Spleen (tissue), 11 donors: ENCODE measurements at regions not wholly inside any gene's neighbourhood (a gene's known extent, or its start where the extent isn't known, plus 50 kb on each side); places are given as distances from the start of the nearest gene placed in this dataset.

Source experiments
- DNase-seq: peaks from one replicate; pipeline ENCODE4 v3.0.0-alpha.2; 2020
- H3K27ac ChIP-seq, 8 donors: fragments of 200-600 bp; sonication (generic) in 7 of 8; 1 replicate in 4 of 8; 2 replicates in 4 of 8; pipeline versions ENCODE4 v1.5.0 to v1.8.0; 2016 to 2021; ENCODE audit warnings: inconsistent platforms in 4 of 8, mild to moderate bottlenecking in 4 of 8, moderate library complexity in 1 of 8
- H3K27me3 ChIP-seq, 7 donors: fragments of 200-600 bp; sonication (generic) in 6 of 7; replicated peaks in 1 of 7; 1 replicate in 4 of 7; 2 replicates in 3 of 7; pipeline versions ENCODE4 v1.5.0 to v1.8.0; 2016 to 2021; ENCODE audit warnings: inconsistent platforms in 3 of 7, mild to moderate bottlenecking in 1 of 7
- H3K36me3 ChIP-seq, 6 donors: fragments of 200-600 bp; sonication (generic) in 5 of 6; 1 replicate in 4 of 6; 2 replicates in 2 of 6; pipeline versions ENCODE4 v1.5.0 to v1.8.0; 2016 to 2021; ENCODE audit warnings: inconsistent platforms in 2 of 6
- H3K4me1 ChIP-seq, 6 donors: fragments of 200-600 bp; sonication (generic) in 5 of 6; 1 replicate in 3 of 6; 2 replicates in 3 of 6; pipeline versions ENCODE4 v1.5.0 to v1.8.0; 2016 to 2021; ENCODE audit warnings: inconsistent platforms in 3 of 6
- H3K4me3 ChIP-seq, 8 donors: fragments of 200-600 bp; sonication (generic) in 7 of 8; 1 replicate in 4 of 8; 2 replicates in 4 of 8; pipeline versions ENCODE4 v1.5.0 to v1.8.0; 2016 to 2021; ENCODE audit warnings: inconsistent platforms in 4 of 8, mild to moderate bottlenecking in 4 of 8, moderate library complexity in 2 of 8
- H3K9me3 ChIP-seq, 8 donors: fragments of 200-600 bp; sonication (generic) in 7 of 8; 1 replicate in 4 of 8; 2 replicates in 4 of 8; pipeline versions ENCODE4 v1.5.0 to v1.8.0; 2016 to 2021; ENCODE audit warnings: inconsistent platforms in 4 of 8
- POLR2A ChIP-seq, 3 donors: fragments of 450-650 bp; IDR thresholded peaks; one replicate each; pipeline ENCODE4 v1.5.1; 2017; ENCODE audit warnings: antibody characterized with exemption in 3 of 3, mild to moderate bottlenecking in 1 of 3
- POLR2AphosphoS5 ChIP-seq, 3 donors: sonication (generic); formaldehyde crosslinking; IDR thresholded peaks; one replicate each; pipeline ENCODE4 v1.5.1; 2017; ENCODE audit warnings: antibody characterized with exemption in 3 of 3
- WGBS, 5 donors: extraction: QIAGEN DNeasy Blood & Tissue Kit in 3 of 5; methylation state at CpG; one replicate each; pipeline versions ENCODE4 v1.1.5 to v1.1.7; 2013 to 2018; 5-methylcytosine and 5-hydroxymethylcytosine counted together
- intact Hi-C: fragments of 100-400 bp; cut with DNase I; formaldehyde crosslinking; loops from one replicate; pipeline ENCODE4 v1.15.0; 2023; ENCODE audit warnings: low total_unique reads
- TF ChIP-seq, protein P1 (sequence below), 11 experiments: fragments of 200-600 bp in 7 of 11; fragments of 450-650 bp in 4 of 11; sonication (generic) in 4 of 11; IDR thresholded peaks in 8 of 11; conservative IDR thresholded peaks in 3 of 11; 1 replicate in 7 of 11; 2 replicates in 4 of 11; pipeline versions ENCODE4 v1.4.0 to v1.8.0; 2016 to 2021; ENCODE audit warnings: antibody characterized with exemption in 11 of 11, inconsistent platforms in 4 of 11, mild to moderate bottlenecking in 1 of 11
- donor health status: healthy with polysubstance abuse.
- donor health status: DM: no; HTN: no; CAD: no; lungs with moderate emphysema.
- donor health status: DM: no; HTN: no; CAD: no.
- donor health status: Bipolar disorder and iron deficiency.
- donor health status: healthy.
- donor health status: DM: no; HTN: no; CAD: no.
- donor health status: DM: yes; HTN: yes; CAD: no.

DNA sequence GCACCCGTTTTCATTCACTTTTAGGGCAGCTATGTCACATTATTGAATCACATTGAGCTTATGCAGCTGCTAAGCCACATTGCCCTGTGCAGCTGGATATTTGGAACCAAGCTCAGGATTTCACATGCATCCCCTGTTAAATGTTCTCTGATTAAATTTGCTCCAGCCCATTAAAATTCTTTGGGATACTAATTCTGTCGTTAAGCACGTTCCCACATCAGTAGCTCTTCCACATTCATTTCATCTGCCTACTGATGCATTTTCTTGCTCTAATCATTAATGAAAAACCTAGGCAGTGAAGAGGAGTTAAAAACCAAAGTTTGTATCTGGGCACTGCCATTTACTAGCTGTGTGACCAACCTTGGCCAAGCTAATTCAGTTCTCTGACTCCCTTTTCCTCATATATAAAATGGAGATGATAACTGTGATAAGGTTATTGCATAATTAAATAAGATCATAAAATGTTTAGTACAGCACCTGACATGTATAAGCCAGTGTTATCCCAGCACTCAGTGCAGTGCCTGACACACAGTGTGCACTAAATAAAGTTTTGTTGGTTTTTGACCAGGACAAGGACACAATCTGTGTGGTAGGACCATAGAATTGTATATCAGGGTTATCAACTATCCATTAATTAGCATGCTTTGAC is 222.2 kb upstream of the ATP11B start:
- no peak overlapping the region for H3K27ac ChIP-seq
- H3K9me3 ChIP-seq = peaks cover 0 to 24% (median 16%) of the 10 kb centered on the region in 8 donors
- no peak overlapping the region for H3K4me3 ChIP-seq
- DNase-seq = no peak
- TF ChIP-seq POLR2AphosphoS5 (IDR thresholded peaks at IDR 0.05) (no peak), POLR2A (IDR thresholded peaks at IDR 0.05) (no peak)
- TF ChIP-seq, protein P1, sequence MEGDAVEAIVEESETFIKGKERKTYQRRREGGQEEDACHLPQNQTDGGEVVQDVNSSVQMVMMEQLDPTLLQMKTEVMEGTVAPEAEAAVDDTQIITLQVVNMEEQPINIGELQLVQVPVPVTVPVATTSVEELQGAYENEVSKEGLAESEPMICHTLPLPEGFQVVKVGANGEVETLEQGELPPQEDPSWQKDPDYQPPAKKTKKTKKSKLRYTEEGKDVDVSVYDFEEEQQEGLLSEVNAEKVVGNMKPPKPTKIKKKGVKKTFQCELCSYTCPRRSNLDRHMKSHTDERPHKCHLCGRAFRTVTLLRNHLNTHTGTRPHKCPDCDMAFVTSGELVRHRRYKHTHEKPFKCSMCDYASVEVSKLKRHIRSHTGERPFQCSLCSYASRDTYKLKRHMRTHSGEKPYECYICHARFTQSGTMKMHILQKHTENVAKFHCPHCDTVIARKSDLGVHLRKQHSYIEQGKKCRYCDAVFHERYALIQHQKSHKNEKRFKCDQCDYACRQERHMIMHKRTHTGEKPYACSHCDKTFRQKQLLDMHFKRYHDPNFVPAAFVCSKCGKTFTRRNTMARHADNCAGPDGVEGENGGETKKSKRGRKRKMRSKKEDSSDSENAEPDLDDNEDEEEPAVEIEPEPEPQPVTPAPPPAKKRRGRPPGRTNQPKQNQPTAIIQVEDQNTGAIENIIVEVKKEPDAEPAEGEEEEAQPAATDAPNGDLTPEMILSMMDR (IDR thresholded peaks at IDR 0.05 in 8 of 11, conservative IDR thresholded peaks at IDR 0.05 in 3 of 11) = no peak
- H3K27me3 ChIP-seq = no peaks in the 10 kb centered on the region
- no peaks in the 10 kb centered on the region for H3K4me1 ChIP-seq
- H3K36me3 ChIP-seq = no peaks in the 10 kb centered on the region
- intact Hi-C loops = no loop called here
- WGBS, 5 donors = 56 to 80% (median 70%) methylated on average over 3 of the region's 3 CpGs

DNA sequence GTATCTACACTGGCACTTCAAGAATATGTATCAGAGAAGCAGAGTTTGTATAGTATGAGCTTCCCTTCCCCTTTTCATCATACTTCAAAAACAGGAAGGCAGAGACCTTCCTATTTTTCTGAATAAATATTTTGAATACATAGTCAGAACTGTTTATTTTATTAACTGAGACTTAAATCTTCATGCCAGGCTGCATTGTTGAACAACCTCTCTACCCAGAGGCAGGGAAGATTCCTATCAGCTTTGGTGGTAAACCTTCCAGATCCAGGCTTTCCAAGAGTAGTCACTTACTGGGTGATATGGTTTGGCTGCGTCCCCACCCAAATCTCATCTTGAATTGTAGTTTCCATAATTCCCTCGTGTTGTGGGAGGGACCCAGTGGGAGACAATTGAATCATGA is 217.4 kb upstream of the ATP11B start:
- TF ChIP-seq POLR2A (IDR thresholded peaks at IDR 0.05) (no peak), POLR2AphosphoS5 (IDR thresholded peaks at IDR 0.05) (no peak)
- TF ChIP-seq, protein P1 (IDR thresholded peaks at IDR 0.05 in 8 of 11, conservative IDR thresholded peaks at IDR 0.05 in 3 of 11) = no peak
- no peak for DNase-seq
- Histone ChIP-seq H3K27me3 (no peaks in the 10 kb centered on the region), H3K36me3 (no peaks in the 10 kb centered on the region), H3K4me1 (no peaks in the 10 kb centered on the region), H3K9me3 (peaks cover 0 to 29% (median 16%) of the 10 kb centered on the region in 8 donors), H3K4me3 (no peak overlapping the region), H3K27ac (no peak overlapping the region)
- 62 to 81% (median 78%) methylated on average over 2 of the region's 2 CpGs for WGBS, 5 donors
- intact Hi-C loops = no loop called here

DNA sequence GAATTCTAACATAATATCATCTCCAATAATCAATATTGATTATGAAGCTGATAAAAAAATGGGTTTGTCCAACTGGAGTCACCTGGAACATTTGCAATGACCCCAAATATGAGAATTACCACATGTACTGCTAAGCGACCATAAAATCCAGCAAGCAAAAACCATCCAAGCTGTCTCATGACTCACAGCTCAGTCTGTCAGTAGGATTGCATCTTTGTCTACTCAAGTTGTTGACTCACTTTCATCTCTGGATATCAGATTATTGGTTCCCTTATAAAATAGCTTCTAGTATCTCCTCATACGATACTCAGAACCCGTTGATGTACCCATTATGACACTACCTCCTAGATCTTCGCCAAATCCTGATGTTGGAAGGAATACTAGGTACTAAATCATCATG is 209.8 kb upstream of the ATP11B start:
- H3K27me3 ChIP-seq = no peaks in the 10 kb centered on the region
- intact Hi-C loops = no loop called here

DNA sequence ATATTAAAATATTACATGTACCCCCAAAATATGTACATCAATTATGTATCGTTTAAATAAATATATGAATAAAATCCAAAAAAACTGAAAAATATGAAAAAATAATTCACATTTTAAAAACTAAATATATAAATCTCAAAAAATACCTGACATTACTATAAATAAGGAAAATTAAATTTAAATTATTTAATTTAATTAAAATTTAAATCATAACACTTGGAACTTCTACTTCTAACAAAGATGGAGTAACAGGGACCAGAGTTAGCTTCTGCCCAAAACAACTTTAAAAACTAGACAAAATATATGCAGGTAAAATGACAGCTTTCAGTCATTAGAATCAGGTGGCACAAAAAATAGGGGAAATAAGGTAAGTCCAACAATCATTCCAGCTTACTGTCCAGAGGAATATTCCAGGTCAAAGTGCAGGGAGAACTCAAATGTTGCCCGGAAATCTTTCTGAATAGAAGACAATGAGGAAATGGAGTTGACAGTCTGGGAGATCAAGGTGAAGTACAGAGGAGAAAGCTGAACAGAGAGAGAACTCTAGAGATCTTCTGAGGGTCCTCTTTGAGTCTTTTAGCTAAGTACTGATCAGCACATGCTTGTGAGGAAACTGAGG is 207.7 kb upstream of the ATP11B start:
- Histone ChIP-seq H3K9me3 (peaks cover 0 to 11% (median 0%) of the 10 kb centered on the region in 8 donors), H3K27ac (no peak overlapping the region), H3K4me3 (no peak overlapping the region), H3K36me3 (no peaks in the 10 kb centered on the region), H3K27me3 (no peaks in the 10 kb centered on the region), H3K4me1 (no peaks in the 10 kb centered on the region)
- no peak for DNase-seq
- intact Hi-C loops = no loop called here
- WGBS, 5 donors = 66 to 90% (median 87%) methylated on average over 2 of the region's 2 CpGs
- TF ChIP-seq POLR2A (IDR thresholded peaks at IDR 0.05) (no peak), POLR2AphosphoS5 (IDR thresholded peaks at IDR 0.05) (no peak)
- TF ChIP-seq, protein P1 (IDR thresholded peaks at IDR 0.05 in 8 of 11, conservative IDR thresholded peaks at IDR 0.05 in 3 of 11) = no peak

More for the DNA sequence above, 209.8 kb upstream of the ATP11B start:
- H3K4me3 ChIP-seq = no peak overlapping the region
- H3K9me3 ChIP-seq = peaks cover 0 to 6% (median 0%) of the 10 kb centered on the region in 8 donors
- 70 to 84% (median 76%) methylated on average over 4 of the region's 4 CpGs for WGBS, 5 donors
- H3K4me1 ChIP-seq = no peaks in the 10 kb centered on the region
- no peak overlapping the region for H3K27ac ChIP-seq
- DNase-seq = no peak
- H3K36me3 ChIP-seq = no peaks in the 10 kb centered on the region
- TF ChIP-seq, protein P1 (IDR thresholded peaks at IDR 0.05 in 8 of 11, conservative IDR thresholded peaks at IDR 0.05 in 3 of 11) = no peak
- TF ChIP-seq POLR2AphosphoS5 (IDR thresholded peaks at IDR 0.05) (no peak), POLR2A (IDR thresholded peaks at IDR 0.05) (no peak)
